HT1080 (cell line): ENCODE measurements at regions not wholly inside any gene's neighbourhood (a gene's known extent, or its start where the extent isn't known, plus 50 kb on each side); places are given as distances from the start of the nearest gene placed in this dataset. TPM values are rescaled to one million over a fixed set of nuclear protein-coding genes. Genes with fewer than 3 reads are reported as not detected.
A peak's percentile ranks its signal among the peaks of the same experiment; 100 is the strongest.
"Not testable (repeated sequence)": the region's sequence is repeated elsewhere in the genome, so short reads cannot be mapped to it uniquely, and the experiment has no call there.

Experiments used
- DNase-seq: peaks from one replicate; pipeline ENCODE4 v3.0.0-alpha.2; 2015; ENCODE audit warnings: low read depth
- small RNA-seq: library from RNA; depleted of rRNA; stranded (forward); fragments of <200 nt; gene quantifications from one replicate; pipeline ENCODE3, GENCODE V24; 2014

- not testable (repeated sequence) for DNase-seq
These were observed 72.8 kb upstream of the LPCAT1 start for GRCh38 chr5:1596462-1597092.

- no peak for DNase-seq
These were observed 70.8 kb upstream of the LPCAT1 start for GRCh38 chr5:1594357-1595106.

DNA sequence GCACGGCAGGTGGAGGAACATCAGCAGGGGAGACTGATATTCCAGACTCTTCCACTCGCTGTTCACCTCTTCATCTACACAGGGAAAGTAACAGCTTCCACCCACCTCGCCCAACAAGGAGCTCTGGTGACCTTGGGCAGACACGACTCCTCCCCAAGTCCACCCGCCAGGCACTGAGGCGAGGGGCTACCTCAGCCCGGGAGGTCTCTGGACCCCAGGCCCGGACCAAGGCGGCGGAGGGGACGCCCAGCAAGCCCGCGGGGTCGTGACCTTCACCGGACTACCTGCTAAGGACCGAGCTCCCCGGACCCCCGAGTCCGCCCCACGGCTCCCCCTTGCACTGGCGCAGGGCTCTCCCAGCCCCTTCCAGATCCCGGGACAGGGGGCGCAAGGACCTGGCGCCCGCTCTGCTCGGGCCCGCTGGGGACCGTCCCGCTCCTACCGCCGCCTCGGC is 70.2 kb upstream of the LPCAT1 start:
- no peak for DNase-seq

- peak; percentile 46 for DNase-seq
These were observed 64.4 kb upstream of the LPCAT1 start for GRCh38 chr5:1588071-1588694.

GRCh38 chr5:1583081-1583875 is 59.5 kb upstream of the LPCAT1 start:
- DNase-seq, result not testable (repeated sequence)

GRCh38 chr5:1579389-1579788 is 55.6 kb upstream of the LPCAT1 start:
- not testable (repeated sequence) for DNase-seq

- not testable (repeated sequence) for DNase-seq
These were observed 53.1 kb upstream of the LPCAT1 start for GRCh38 chr5:1576851-1577250.

- not testable (repeated sequence) for DNase-seq
These were observed 52.4 kb upstream of the LPCAT1 start for GRCh38 chr5:1575991-1576714.

DNA sequence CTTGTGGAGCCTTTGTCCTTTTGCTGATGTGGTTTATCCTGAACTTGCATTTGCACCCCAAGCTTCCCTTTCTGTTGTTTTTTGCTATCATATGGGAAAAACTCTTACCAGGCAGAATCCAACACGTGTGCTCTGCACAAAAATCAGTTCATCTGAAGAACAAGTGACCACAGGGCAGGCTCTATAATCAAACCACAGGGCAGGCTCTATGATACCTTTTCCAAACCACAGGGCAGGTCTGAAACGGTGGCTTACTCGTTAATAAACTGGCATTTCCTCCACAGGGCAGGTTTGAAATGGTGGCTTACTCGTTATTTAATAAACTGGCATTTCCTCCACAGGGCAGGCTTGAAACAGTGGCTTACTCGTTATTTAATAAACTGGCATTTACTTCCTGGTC is 51.7 kb upstream of the LPCAT1 start:
- DNase-seq, result not testable (repeated sequence)

DNA sequence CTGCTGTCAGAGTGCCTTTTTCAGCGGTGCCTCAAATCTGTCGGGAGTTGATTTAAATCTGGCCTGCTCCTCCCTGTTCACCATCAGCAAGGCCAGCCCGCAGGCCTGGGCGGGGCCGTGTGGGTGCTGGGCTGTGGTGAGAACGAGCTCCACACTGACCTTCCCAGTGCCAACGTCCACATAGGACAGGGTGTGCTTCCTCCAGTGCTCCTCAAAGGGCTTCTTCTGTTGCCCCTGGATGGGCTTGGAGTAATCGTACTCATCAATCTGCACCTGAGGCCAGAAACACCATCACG is 50.2 kb upstream of the LPCAT1 start:
- not testable (repeated sequence) for DNase-seq

DNA sequence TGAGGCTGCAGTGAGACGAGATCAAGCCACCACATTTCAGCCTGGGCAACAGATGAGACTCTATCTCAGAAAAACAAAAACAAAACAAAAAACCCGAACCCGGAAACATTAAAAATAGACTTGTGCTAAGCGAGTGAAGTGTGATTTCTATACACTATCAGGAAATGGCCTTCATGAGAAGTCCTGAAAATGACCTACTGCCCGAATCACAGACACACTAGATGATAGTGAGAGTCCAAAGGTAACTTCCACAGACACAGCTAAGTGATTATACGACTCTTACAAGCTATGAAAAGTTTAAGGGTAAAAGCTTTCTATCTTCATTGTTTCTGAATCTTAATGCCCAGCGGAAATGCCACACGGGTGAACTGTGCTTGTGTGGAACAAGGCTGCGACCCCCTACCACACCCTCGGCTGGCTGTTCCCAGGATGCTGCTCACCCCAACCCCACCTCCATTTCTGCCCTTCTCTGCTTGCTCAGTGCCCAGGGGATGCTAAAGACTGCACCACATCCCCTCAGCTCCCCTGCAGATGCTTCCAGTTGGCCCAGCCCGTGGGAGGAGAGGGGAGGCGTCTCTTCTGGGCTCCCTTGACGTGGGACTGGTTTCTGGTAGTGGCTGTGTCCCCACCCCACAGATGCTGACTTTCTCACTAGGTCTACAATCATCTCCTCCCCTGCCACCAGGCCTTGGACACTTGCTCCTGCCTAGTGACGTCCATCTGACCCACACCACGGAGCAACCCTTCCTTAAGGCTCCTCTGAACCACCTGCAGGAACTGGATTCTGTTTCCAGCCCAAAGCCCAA is 49.7 kb upstream of the LPCAT1 start:
- not testable (repeated sequence) for DNase-seq

Small RNA genes lying in the stretch of these regions (small RNA-seq; reads per million reads assigned to genes)
- gene AC091849.1, result not detected
- not detected for gene MIR4277
